Chondrocyte (in vitro differentiated cells): ENCODE measurements at regions not wholly inside any gene's neighbourhood (a gene's known extent, or its start where the extent isn't known, plus 50 kb on each side); places are given as distances from the start of the nearest gene placed in this dataset.
"Not testable (repeated sequence)": the region's sequence is repeated elsewhere in the genome, so short reads cannot be mapped to it uniquely, and the experiment has no call there.

Source experiments
- DNase-seq: peaks from one replicate; pipeline ENCODE4 v3.0.0; 2021; ENCODE audit warnings: mixed read lengths, low spot score
- H3K27ac Mint-ChIP-seq: one replicate; pipeline ENCODE4 v1.8.0; 2021; ENCODE audit warnings: mild to moderate bottlenecking, moderate library complexity, mixed read lengths; ENCODE audit not compliant: unreplicated experiment
- H3K27me3 Mint-ChIP-seq: 2 replicates; pipeline ENCODE4 v1.8.0; 2021; ENCODE audit warnings: low read depth, mixed read lengths
- H3K36me3 Mint-ChIP-seq: 2 replicates; pipeline ENCODE4 v1.8.0; 2021; ENCODE audit warnings: low read depth, mixed read lengths
- H3K4me1 Mint-ChIP-seq: 2 replicates; pipeline ENCODE4 v1.8.0; 2021; ENCODE audit warnings: low read depth, mild to moderate bottlenecking, mixed read lengths
- H3K4me3 Mint-ChIP-seq: one replicate; pipeline ENCODE4 v1.8.0; 2021; ENCODE audit warnings: mild to moderate bottlenecking, moderate library complexity, mixed read lengths; ENCODE audit not compliant: unreplicated experiment
- H3K9me3 Mint-ChIP-seq: 2 replicates; pipeline ENCODE4 v1.8.0; 2021; ENCODE audit warnings: low read depth, mixed read lengths
- CTCF ChIP-seq: fragments of 200-600 bp; sonication (generic); IDR thresholded peaks from 2 replicates; pipeline ENCODE4 v1.5.0; 2021; ENCODE audit warnings: antibody characterized with exemption, mild to moderate bottlenecking, moderate library complexity

- no peak overlapping the region for H3K4me3 Mint-ChIP-seq
- no peaks in the 10 kb centered on the region for H3K4me1 Mint-ChIP-seq
- no peak for DNase-seq
- TF ChIP-seq CTCF: no peak
- peaks cover 4% of the 10 kb centered on the region for H3K9me3 Mint-ChIP-seq
- no peaks in the 10 kb centered on the region for H3K36me3 Mint-ChIP-seq
- H3K27me3 Mint-ChIP-seq: peaks cover 17% of the 10 kb centered on the region
- no peak overlapping the region for H3K27ac Mint-ChIP-seq
These were observed 302.4 kb downstream of the PREX1 start for GRCh38 chr20:48525400-48525799.

GRCh38 chr20:48524582-48524981 lies 303.2 kb downstream of the PREX1 start:
- DNase-seq: no peak
- Mint-ChIP-seq H3K27me3 (peaks cover 17% of the 10 kb centered on the region), H3K4me3 (no peak overlapping the region), H3K36me3 (no peaks in the 10 kb centered on the region), H3K9me3 (peaks cover 4% of the 10 kb centered on the region), H3K27ac (no peak overlapping the region), H3K4me1 (no peaks in the 10 kb centered on the region)
- no peak for TF ChIP-seq CTCF

- Mint-ChIP-seq H3K36me3 (no peaks in the 10 kb centered on the region), H3K27me3 (peaks cover 12% of the 10 kb centered on the region), H3K4me3 (no peak overlapping the region), H3K9me3 (peaks cover 4% of the 10 kb centered on the region), H3K4me1 (no peaks in the 10 kb centered on the region), H3K27ac (no peak overlapping the region)
- no peak for DNase-seq
- no peak for TF ChIP-seq CTCF
These were observed 304.4 kb downstream of the PREX1 start for GRCh38 chr20:48523191-48523995.

GRCh38 chr20:48521121-48521520 lies 306.7 kb downstream of the PREX1 start:
- no peak overlapping the region for H3K4me3 Mint-ChIP-seq
- peaks cover 4% of the 10 kb centered on the region for H3K9me3 Mint-ChIP-seq
- no peaks in the 10 kb centered on the region for H3K4me1 Mint-ChIP-seq
- TF ChIP-seq CTCF: no peak
- peaks cover 22% of the 10 kb centered on the region for H3K27me3 Mint-ChIP-seq
- DNase-seq: no peak
- no peak overlapping the region for H3K27ac Mint-ChIP-seq
- no peaks in the 10 kb centered on the region for H3K36me3 Mint-ChIP-seq

GRCh38 chr20:48516196-48516595 lies 311.6 kb downstream of the PREX1 start:
- not testable (repeated sequence) for H3K4me1 Mint-ChIP-seq, H3K36me3 Mint-ChIP-seq, H3K4me3 Mint-ChIP-seq, H3K9me3 Mint-ChIP-seq, DNase-seq, H3K27ac Mint-ChIP-seq
- H3K27me3 Mint-ChIP-seq: peaks cover 27% of the 10 kb centered on the region

GRCh38 chr20:48514577-48514976 lies 313.2 kb downstream of the PREX1 start:
- H3K9me3 Mint-ChIP-seq, H3K4me1 Mint-ChIP-seq, H3K36me3 Mint-ChIP-seq, DNase-seq, H3K4me3 Mint-ChIP-seq, H3K27ac Mint-ChIP-seq: not testable (repeated sequence)
- peaks cover 29% of the 10 kb centered on the region for H3K27me3 Mint-ChIP-seq

- H3K27ac Mint-ChIP-seq, H3K9me3 Mint-ChIP-seq, H3K4me3 Mint-ChIP-seq, H3K4me1 Mint-ChIP-seq, H3K36me3 Mint-ChIP-seq, DNase-seq: not testable (repeated sequence)
- H3K27me3 Mint-ChIP-seq: peaks cover 33% of the 10 kb centered on the region
These were observed 315.3 kb downstream of the PREX1 start for GRCh38 chr20:48512539-48512938.

- not testable (repeated sequence) for H3K27ac Mint-ChIP-seq, H3K4me3 Mint-ChIP-seq, H3K36me3 Mint-ChIP-seq, H3K9me3 Mint-ChIP-seq, H3K4me1 Mint-ChIP-seq, DNase-seq
- H3K27me3 Mint-ChIP-seq: peaks cover 22% of the 10 kb centered on the region
These were observed 322.7 kb downstream of the PREX1 start for GRCh38 chr20:48505066-48505465.
